GM12801 (cell line): ENCODE measurements at regions not wholly inside any gene's neighbourhood (a gene's known extent, or its start where the extent isn't known, plus 50 kb on each side); places are given as distances from the start of the nearest gene placed in this dataset.

Experiments
- TF ChIP-seq, protein P1 (sequence below): IDR thresholded peaks from one replicate; pipeline ENCODE4 v1.5.1; 2011; ENCODE audit warnings: control low read depth; ENCODE audit not compliant: insufficient read length; ENCODE audit errors: extremely low read depth

DNA sequence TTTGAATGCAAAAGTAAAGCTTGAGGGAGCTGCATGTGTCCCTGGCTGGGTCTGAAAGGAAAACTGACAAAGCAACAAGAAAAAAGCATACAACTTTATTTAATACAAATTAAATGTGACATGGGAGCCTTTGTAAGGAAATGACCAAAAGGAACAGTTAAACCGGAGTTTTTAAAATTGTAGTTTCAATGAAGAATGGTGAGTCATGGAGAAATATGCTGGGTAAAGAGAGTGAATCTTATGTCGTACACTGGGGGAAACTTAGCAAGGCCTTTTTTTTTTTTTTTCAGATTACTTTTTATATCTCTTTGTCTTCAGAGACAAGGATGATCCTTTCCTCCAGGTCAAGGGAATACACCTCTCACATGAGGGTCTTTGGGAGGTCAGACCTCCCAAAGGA lies 50.1 kb upstream of the FBXL17 start:
- TF ChIP-seq, protein P1, sequence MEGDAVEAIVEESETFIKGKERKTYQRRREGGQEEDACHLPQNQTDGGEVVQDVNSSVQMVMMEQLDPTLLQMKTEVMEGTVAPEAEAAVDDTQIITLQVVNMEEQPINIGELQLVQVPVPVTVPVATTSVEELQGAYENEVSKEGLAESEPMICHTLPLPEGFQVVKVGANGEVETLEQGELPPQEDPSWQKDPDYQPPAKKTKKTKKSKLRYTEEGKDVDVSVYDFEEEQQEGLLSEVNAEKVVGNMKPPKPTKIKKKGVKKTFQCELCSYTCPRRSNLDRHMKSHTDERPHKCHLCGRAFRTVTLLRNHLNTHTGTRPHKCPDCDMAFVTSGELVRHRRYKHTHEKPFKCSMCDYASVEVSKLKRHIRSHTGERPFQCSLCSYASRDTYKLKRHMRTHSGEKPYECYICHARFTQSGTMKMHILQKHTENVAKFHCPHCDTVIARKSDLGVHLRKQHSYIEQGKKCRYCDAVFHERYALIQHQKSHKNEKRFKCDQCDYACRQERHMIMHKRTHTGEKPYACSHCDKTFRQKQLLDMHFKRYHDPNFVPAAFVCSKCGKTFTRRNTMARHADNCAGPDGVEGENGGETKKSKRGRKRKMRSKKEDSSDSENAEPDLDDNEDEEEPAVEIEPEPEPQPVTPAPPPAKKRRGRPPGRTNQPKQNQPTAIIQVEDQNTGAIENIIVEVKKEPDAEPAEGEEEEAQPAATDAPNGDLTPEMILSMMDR: no peak
